GM10266 (cell line): ENCODE measurements at regions not wholly inside any gene's neighbourhood (a gene's known extent, or its start where the extent isn't known, plus 50 kb on each side); places are given as distances from the start of the nearest gene placed in this dataset.
"Not testable (repeated sequence)": the region's sequence is repeated elsewhere in the genome, so short reads cannot be mapped to it uniquely, and the experiment has no call there.

Experiments used
- DNase-seq: peaks from one replicate; pipeline ENCODE4 v3.0.0; 2012; ENCODE audit errors: extremely low spot score
- CTCF ChIP-seq: IDR thresholded peaks from 2 replicates; pipeline ENCODE4 v1.5.1; 2012; ENCODE audit warnings: mild to moderate bottlenecking, low read depth; ENCODE audit not compliant: control insufficient read depth, insufficient read depth; ENCODE audit errors: missing control alignments

- TF ChIP-seq CTCF: no peak
- no peak for DNase-seq
Observed at GRCh38 chr3:22684739-22685138, 518.4 kb upstream of the UBE2E2 start.

GRCh38 chr3:22685597-22685996, 517.5 kb upstream of the UBE2E2 start:
- DNase-seq: no peak
- TF ChIP-seq CTCF: peak; percentile 16

DNA sequence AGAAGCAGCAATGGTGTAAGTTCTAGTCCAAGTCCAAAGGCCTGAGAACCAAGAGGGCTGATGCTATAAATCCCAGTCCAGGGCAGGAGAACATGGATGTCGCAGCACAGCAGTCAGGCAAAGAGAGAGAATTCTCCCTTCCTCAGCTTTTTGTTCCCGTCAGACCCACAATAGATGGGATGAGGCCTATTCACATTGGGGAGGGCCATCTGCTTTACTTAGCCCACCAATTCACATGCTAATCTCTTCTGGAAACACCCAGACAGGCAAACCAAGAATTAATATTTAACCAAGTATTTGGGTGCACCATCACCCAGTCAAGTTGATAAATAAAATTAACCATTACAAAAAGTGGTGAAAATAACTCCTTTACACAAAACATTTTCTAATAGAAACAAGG, 511.7 kb upstream of the UBE2E2 start:
- no peak for DNase-seq

DNA sequence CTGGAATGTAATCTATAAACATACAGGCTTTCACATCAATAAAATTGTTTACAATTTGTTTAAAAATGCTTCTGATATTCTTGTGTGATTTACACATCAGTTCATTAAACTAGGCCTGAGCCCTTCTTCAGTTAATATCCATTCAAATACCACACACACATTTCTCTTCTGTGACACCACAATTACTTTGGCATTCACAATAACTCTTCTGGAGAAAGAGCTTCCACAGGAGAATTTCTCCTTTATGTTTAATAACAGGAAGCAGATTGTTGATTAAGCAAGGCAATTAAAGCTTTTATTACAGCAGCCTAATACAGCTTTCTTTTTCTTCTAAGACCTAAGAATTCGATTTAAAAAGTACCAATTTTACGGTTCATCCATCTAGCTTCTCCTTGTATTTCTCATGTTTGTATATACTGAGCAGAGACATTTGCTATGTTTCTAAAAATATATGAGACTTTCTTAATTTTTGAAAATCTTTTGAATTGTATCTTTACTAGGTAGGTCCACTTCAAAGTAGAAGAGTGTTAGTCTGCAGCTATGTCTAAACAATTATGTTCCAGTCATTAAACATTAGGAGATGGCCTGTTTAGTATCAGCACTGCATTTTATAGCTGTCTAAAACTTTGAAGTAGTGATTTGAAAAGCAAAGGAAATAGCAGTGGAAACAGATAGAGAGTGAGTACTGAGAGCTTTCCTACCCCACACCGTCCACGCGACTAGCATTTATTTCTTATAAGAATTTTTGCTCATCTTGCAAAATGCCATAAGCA, 511.1 kb upstream of the UBE2E2 start:
- DNase-seq: no peak
- no peak for TF ChIP-seq CTCF

More for the DNA sequence above, 511.7 kb upstream of the UBE2E2 start:
- TF ChIP-seq CTCF: no peak

DNA sequence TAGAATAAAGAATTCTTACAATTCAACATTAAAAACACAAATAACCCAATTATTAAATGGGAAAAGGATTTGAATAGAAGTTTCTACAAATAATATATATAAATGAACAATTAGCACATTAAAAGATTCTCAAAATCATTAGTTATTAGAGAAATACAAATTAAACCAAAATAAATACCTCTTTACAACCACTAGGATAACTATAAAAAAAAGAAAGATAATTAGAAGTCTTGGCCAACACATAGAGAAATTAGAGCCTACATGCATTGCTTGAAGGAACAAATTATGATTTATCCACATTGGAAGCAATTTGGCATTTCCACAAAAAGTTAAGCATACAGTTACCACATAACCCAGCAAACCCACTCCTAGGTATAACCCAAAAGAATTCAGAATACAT, 502.3 kb upstream of the UBE2E2 start:
- TF ChIP-seq CTCF: no peak
- no peak for DNase-seq

DNA sequence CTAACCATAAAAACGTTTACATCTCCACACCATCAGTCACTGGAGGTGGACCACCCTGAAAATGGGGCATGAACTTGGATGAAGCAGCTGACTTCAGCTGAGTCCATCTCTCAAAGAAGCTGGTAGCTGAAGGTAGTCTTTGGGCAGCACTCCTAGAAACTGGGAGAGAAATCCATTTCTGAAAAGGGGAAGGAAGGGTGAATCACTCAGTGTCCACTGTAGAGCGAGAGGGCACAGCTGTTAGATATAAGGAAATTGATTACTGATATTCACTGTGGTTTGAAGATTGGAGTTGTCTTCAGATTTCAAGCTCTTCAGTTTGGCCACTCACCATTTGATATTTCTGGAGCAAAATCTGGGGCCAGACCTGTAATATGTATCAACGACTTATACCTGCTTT, 499.0 kb upstream of the UBE2E2 start:
- DNase-seq: no peak
- no peak for TF ChIP-seq CTCF

GRCh38 chr3:22704571-22705354, 498.4 kb upstream of the UBE2E2 start:
- no peak for TF ChIP-seq CTCF
- DNase-seq: no peak

DNA sequence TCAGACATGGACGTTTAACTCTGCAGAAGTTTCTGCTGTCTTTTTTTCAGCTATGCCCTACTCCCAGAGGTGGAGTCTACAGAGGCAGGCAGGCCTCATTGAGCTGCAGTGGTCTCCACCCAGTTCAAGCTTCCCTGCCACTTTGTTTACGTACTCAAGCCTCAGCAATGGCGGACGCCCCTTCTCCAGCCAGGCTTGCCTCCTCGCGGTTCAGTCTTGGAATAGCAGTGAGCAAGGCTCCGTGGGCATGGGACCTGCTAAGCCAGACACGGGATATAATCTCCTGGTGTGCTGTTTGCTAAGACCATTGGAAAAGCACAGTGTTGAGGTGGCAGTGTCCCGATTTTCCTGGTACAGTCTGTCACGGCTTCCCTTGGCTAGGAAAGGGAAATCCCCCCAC, 496.2 kb upstream of the UBE2E2 start:
- DNase-seq: not testable (repeated sequence)
